Common myeloid progenitor, CD34-positive (primary cell): ENCODE measurements at regions not wholly inside any gene's neighbourhood (a gene's known extent, or its start where the extent isn't known, plus 50 kb on each side); places are given as distances from the start of the nearest gene placed in this dataset.

Source experiments
- CTCF ChIA-PET: fragments of 350-600 bp; sonication (Branson Sonifier 250); formaldehyde crosslinking; loops from one replicate; lab custom pipeline; 2021; ENCODE audit warnings: antibody characterized with exemption; lab: Charles Lee
- POLR2A ChIA-PET: fragments of 350-600 bp; sonication (Branson Sonifier 250); formaldehyde crosslinking; loops from one replicate; lab custom pipeline; 2021; ENCODE audit warnings: antibody characterized with exemption; lab: Charles Lee
- DNase-seq, 3 donors: peaks; one replicate each; pipeline versions ENCODE4 v3.0.0 to v3.0.0-alpha.2; 2013
- H3K27ac ChIP-seq, 2 experiments: 1 replicate in 1 of 2; 2 replicates in 1 of 2; pipeline ENCODE4 v1.7.0; 2013; ENCODE audit warnings: inconsistent platforms in 2 of 2, low read length in 2 of 2, mild to moderate bottlenecking in 2 of 2, low read depth in 1 of 2, moderate library complexity in 1 of 2; ENCODE audit not compliant: severe bottlenecking in 2 of 2, insufficient read depth in 1 of 2, poor library complexity in 1 of 2
- H3K27me3 ChIP-seq, 5 experiments: replicated peaks in 2 of 5; 1 replicate in 3 of 5; 2 replicates in 2 of 5; pipeline versions ENCODE4 v1.6.1 to v1.7.0; 2013; ENCODE audit warnings: low read length in 4 of 5, mild to moderate bottlenecking in 2 of 5, moderate library complexity in 2 of 5, inconsistent platforms in 1 of 5; ENCODE audit not compliant: insufficient read depth in 5 of 5, control insufficient read depth in 4 of 5
- H3K36me3 ChIP-seq, 4 experiments: 1 replicate in 2 of 4; 2 replicates in 2 of 4; pipeline versions ENCODE4 v1.6.1 to v1.7.0; 2013; ENCODE audit warnings: low read length in 3 of 4, control low read depth in 1 of 4, mild to moderate bottlenecking in 1 of 4; ENCODE audit not compliant: control insufficient read depth in 4 of 4, insufficient read depth in 4 of 4
- H3K4me1 ChIP-seq, 4 experiments: 1 replicate in 3 of 4; 2 replicates in 1 of 4; pipeline versions ENCODE4 v1.6.1 to v1.7.1; 2013; ENCODE audit warnings: low read length in 3 of 4, mild to moderate bottlenecking in 3 of 4, control low read depth in 1 of 4, inconsistent platforms in 1 of 4, moderate library complexity in 1 of 4; ENCODE audit not compliant: control insufficient read depth in 4 of 4, insufficient read depth in 4 of 4; ENCODE audit errors: control extremely low read depth in 1 of 4
- H3K4me3 ChIP-seq, 7 experiments: 1 replicate in 4 of 7; 2 replicates in 3 of 7; pipeline versions ENCODE4 v1.5.1 to v1.7.0; 2013; ENCODE audit warnings: mild to moderate bottlenecking in 7 of 7, low read length in 6 of 7, moderate library complexity in 6 of 7, inconsistent platforms in 2 of 7, low read depth in 2 of 7, control low read depth in 1 of 7; ENCODE audit not compliant: insufficient read depth in 4 of 7, control insufficient read depth in 1 of 7; ENCODE audit errors: extremely low read depth in 1 of 7
- H3K9me3 ChIP-seq, 5 experiments: 1 replicate in 4 of 5; 2 replicates in 1 of 5; pipeline versions ENCODE4 v1.6.1 to v1.7.1; 2013; ENCODE audit warnings: low read length in 4 of 5, mild to moderate bottlenecking in 2 of 5, inconsistent platforms in 1 of 5, low read depth in 1 of 5, moderate library complexity in 1 of 5; ENCODE audit not compliant: control insufficient read depth in 4 of 5, insufficient read depth in 2 of 5; ENCODE audit errors: control extremely low read depth in 1 of 5
- WGBS: methylation state at CpG from one replicate; pipeline ENCODE4 v1.1.5; 2013; ENCODE audit not compliant: insufficient coverage; 5-methylcytosine and 5-hydroxymethylcytosine counted together

DNA sequence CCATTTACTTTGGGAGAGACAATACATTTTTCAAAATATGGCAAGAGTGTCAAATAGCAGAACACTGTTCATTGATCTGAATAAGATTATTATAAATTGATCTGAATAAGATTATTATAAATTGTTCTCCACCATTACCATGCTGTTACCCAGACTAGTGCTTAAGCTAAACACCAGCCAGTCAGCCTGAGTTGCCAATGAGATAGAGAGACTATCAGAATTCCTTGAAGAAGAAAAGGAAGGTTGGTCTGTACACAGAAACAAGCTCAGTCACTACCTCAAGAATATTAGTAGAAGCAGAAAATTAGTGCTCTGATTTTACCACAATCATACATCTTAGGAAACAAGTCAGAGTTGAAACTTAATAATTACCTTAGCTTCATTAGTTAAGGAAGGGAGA lies 469.8 kb downstream of the FOXG1 start:
- Histone ChIP-seq H3K36me3 (no peaks in the 10 kb centered on the region), H3K27ac (no peak overlapping the region), H3K4me1 (no peaks in the 10 kb centered on the region), H3K27me3 (peaks cover 0 to 2% (median 0%) of the 10 kb centered on the region in 5 experiments), H3K9me3 (no peaks in the 10 kb centered on the region), H3K4me3 (no peak overlapping the region)
- ChIA-PET CTCF (no interaction called here), POLR2A (no interaction called here)
- DNase-seq: no peak

DNA sequence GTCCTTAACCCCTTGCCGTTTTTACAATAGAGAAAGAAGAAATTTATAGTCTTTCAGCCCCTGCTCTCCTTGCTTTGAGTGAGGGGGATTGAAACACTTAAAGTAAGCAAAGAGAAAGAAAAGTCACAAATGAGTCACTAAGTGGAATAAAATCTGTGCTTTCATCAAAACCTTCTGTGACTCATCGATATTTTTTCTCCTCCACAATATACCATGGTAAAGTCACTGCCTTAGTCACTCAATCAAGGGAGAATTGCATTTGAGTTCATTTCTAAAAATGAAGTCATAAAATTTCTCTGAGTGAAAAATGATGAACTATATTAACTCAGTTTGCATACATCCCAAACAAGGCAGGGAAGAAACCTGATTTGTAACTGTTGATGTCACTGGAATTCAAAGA lies 470.3 kb downstream of the FOXG1 start:
- Histone ChIP-seq H3K4me1 (no peaks in the 10 kb centered on the region), H3K27me3 (peaks cover 0 to 2% (median 0%) of the 10 kb centered on the region in 5 experiments), H3K27ac (no peak overlapping the region), H3K4me3 (no peak overlapping the region), H3K9me3 (no peaks in the 10 kb centered on the region), H3K36me3 (no peaks in the 10 kb centered on the region)
- DNase-seq: no peak
- CTCF ChIA-PET: no interaction called here
- WGBS: no CpG with 5 or more reads among the region's 2 CpGs
- POLR2A ChIA-PET: no interaction called here

DNA sequence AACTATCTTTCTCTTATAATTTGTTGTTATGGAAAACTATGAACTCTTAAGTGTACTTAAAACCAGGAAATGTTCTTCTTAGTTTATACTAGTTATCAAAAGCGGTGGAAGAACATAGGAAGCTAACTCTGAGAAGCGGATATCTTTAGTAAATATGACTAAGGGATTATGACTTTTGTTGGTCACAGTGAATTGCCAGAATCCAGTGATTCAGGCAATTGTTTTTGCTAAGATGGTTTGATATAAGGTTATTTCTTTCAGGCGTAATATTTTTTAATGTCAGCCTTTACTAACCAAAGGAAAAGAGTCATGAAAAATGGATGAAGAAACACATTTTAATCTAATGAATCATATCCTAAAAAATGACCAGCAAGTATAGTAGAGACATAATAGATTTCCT lies 473.5 kb downstream of the FOXG1 start:
- ChIA-PET POLR2A (no interaction called here), CTCF (no interaction called here)
- no peak overlapping the region for H3K27ac ChIP-seq
- 94% methylated on average over 2 of the region's 3 CpGs for WGBS
- no peaks in the 10 kb centered on the region for H3K36me3 ChIP-seq
- no peak overlapping the region for H3K4me3 ChIP-seq
- DNase-seq: no peak
- no peaks in the 10 kb centered on the region for H3K9me3 ChIP-seq
- peaks cover 0 to 2% (median 0%) of the 10 kb centered on the region in 5 experiments for H3K27me3 ChIP-seq
- no peaks in the 10 kb centered on the region for H3K4me1 ChIP-seq

DNA sequence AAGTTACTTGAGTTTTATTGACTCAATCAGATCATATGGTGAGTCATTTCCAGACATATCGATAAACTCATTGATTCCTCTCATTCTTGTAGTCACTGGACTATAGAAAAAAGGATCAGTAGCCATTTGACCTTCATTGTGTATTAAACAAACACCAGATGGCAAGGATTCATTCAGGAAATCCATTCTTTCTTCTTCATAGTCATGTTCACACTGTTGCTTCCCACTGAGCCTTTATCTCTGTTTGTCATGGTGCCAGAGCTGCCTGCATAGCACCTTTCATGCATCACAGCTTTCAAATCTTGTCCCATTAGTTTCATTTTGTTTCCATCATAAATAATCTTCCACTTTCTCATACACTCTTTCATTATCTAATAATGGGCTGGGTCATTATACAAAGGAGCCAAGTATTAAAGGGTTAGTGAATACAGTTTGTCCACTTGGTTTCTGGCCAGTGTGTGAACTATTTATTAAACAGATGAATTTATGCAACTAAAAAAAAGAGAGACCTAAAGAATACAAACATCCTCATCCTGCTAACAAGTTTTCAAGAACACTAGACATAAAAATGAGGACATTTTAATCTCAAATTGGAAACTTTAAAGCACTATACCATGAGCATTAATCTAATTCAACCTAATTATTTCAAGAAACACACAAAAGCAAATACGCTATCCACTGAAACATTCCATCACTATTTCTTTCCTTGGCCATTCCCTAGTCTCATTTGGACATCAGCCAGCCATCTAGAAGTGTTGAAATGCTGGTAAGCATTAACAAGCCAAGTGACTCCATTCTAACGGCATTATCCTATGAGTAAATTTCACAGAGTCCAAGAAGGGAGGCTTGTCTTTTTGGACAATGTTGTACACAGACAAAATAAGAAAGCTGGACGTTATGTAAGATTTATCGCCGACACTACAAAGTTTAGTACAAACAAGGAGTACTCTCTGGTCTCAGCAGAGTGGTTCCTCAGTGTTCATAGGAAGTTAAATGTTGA lies 476.5 kb downstream of the FOXG1 start:
- ChIA-PET CTCF (no interaction called here), POLR2A (no interaction called here)
- Histone ChIP-seq H3K9me3 (no peaks in the 10 kb centered on the region), H3K4me1 (no peaks in the 10 kb centered on the region), H3K36me3 (no peaks in the 10 kb centered on the region), H3K4me3 (no peak overlapping the region), H3K27me3 (peaks cover 0 to under 1% (median 0%) of the 10 kb centered on the region in 5 experiments), H3K27ac (no peak overlapping the region)
- no peak for DNase-seq
- WGBS: 88% methylated on average over 6 of the region's 6 CpGs

DNA sequence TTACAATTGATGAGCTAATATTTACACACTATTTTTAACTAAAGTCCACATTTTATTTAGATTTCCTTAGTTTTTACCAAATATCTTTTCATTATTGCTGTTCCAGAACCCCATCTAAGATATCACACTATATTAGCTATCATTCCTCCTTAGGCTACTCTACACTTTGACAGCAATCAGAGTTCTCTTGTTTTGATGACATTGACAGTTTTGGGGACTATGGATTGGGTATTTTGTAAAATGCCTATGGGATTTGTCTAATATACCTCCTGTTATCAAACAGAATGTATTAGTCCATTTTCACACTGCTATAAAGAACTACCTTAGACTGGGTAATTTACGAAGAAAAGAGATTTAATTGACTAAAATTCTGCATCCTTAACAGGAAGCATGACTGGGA lies 489.1 kb downstream of the FOXG1 start:
- Histone ChIP-seq H3K27me3 (no peaks in the 10 kb centered on the region), H3K27ac (no peak overlapping the region), H3K36me3 (no peaks in the 10 kb centered on the region), H3K4me1 (no peaks in the 10 kb centered on the region), H3K9me3 (peaks cover 0 to 1% (median 0%) of the 10 kb centered on the region in 5 experiments), H3K4me3 (no peak overlapping the region)
- WGBS: no CpG with 5 or more reads among the region's 1 CpG
- DNase-seq: no peak
- ChIA-PET POLR2A (no interaction called here), CTCF (no interaction called here)

DNA sequence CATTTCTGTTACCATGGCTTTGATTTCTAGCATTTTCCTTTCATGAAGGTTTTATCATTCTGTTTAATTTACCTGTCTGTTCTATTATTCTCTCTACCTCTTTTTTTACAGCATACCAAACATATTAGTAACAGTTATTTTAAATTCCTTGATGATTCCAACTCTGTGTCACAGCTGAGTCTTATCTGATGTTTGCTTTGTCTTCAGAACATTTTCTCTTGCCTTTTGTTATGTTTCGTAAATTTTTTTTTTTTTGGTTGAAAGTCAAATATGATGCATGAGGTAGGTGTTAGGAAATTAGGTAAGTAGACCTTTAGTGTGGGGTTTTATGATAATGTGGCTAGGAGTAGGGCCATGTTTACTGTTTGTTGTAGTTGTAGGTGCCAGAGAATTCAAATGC lies 496.4 kb downstream of the FOXG1 start:
- Histone ChIP-seq H3K36me3 (no peaks in the 10 kb centered on the region), H3K27me3 (no peaks in the 10 kb centered on the region), H3K9me3 (peaks cover 0 to 3% (median 0%) of the 10 kb centered on the region in 5 experiments), H3K4me1 (no peaks in the 10 kb centered on the region), H3K4me3 (no peak overlapping the region), H3K27ac (no peak overlapping the region)
- POLR2A ChIA-PET: no interaction called here
- no CpG with 5 or more reads among the region's 1 CpG for WGBS
- CTCF ChIA-PET: no interaction called here
- no peak for DNase-seq

DNA sequence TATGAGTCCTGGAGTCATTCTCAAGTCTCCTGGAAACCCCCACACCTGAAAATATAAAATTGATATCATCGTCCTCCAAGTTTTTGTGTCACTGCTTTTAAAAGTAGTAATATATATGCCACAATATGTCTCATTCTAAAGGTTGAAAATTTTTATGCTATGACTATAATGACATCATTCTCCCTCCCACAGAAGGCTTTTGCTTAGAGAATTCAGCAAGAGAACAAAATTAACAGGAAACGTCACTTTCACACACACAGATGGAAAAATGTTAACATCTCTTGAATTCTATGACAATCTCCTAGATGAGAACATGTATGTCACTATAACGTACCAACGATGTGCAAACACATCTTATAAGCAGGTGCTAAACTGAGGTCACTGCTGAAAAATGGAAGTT lies 498.3 kb downstream of the FOXG1 start:
- H3K36me3 ChIP-seq: no peaks in the 10 kb centered on the region
- no peaks in the 10 kb centered on the region for H3K27me3 ChIP-seq
- no peaks in the 10 kb centered on the region for H3K4me1 ChIP-seq
- POLR2A ChIA-PET: no interaction called here
- no peak overlapping the region for H3K4me3 ChIP-seq
- H3K9me3 ChIP-seq: peaks cover 0 to 1% (median 0%) of the 10 kb centered on the region in 5 experiments
- CTCF ChIA-PET: no interaction called here
- 100% methylated on average over 3 of the region's 4 CpGs for WGBS
- no peak for DNase-seq
- no peak overlapping the region for H3K27ac ChIP-seq
